HT1080 (cell line): ENCODE measurements at regions not wholly inside any gene's neighbourhood (a gene's known extent, or its start where the extent isn't known, plus 50 kb on each side); places are given as distances from the start of the nearest gene placed in this dataset.
A peak's percentile ranks its signal among the peaks of the same experiment; 100 is the strongest.
"Not testable (repeated sequence)": the region's sequence is repeated elsewhere in the genome, so short reads cannot be mapped to it uniquely, and the experiment has no call there.

Experiments used
- DNase-seq: peaks from one replicate; pipeline ENCODE4 v3.0.0-alpha.2; 2015; ENCODE audit warnings: low read depth

DNA sequence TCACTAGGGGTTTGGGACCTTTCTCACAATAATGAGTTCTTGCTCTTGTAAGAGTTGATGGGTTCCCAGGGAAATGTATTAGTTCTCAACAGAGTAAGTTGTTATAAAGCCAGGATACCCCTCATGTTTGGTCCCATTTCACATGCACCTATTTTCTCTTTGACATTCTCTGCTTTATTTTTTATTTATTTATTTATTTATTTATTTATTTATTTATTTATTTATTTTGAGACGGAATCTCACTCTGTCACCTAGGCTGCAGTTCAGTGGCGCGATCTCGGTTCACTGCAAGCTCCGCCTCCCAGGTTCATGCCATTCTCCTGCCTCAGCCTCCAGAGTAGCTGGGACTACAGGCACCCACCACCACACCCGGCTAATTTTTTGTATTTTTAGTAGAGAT, 52.2 kb downstream of the ACTRT1 start:
- DNase-seq, result not testable (repeated sequence)

DNA sequence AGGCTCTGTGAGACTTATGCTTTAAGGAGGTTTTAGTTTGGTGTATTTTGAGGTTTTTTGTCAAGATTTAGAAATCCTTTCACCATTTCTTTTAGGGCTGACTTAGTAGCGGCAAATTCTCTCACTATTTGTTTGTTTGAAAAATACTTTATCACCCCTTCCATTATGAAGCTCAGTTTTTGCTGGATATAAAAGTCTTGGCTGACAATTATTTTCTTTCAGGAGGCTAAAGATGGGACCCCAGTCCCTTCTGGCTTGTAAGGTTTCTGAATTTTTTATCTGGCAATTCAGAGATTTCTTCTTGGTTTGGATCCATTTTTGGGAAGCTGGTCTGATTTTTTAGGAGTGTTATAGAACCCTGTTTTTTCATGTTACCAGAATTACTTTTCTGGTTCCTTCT, 88.5 kb downstream of the ACTRT1 start:
- DNase-seq, result no peak

DNA sequence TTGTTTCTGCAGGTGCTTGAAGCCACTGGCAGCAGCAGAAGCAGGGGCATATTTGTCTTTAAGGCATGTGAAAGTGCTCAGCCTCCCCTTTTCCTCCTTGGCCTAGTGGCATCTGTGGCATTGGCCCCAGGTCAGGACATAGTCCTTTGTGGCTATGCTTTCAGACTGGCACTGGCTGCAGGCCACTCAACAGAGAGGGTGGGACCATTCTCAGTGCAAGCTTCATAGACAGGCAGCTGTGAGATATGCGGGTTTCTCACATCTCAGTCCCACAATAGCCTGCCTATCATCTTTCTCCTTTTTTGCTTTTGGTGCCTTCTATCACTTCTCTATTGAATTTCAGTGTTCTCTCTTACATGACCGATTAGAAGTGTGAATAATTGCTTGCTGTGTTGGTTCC, 104.8 kb downstream of the ACTRT1 start:
- no peak for DNase-seq

DNA sequence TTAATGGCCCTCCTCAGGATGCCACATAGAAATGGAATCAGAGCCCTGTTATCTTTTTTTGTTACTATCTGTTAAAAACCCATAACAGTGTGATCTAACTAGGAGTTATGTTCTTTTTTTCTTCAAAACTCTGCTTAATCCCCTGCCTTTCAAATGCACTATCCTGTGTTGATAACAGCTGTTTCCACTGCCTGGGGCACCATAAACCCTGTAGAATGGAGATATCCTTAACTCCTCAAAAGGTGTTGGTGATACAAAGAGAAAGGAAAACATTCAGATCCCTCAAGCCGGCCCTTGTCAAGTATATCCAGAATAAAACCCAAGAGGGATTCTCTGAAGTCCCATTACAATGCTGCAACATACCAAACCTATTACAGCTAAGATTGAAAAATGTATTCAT, 108.6 kb downstream of the ACTRT1 start:
- no peak for DNase-seq

DNA sequence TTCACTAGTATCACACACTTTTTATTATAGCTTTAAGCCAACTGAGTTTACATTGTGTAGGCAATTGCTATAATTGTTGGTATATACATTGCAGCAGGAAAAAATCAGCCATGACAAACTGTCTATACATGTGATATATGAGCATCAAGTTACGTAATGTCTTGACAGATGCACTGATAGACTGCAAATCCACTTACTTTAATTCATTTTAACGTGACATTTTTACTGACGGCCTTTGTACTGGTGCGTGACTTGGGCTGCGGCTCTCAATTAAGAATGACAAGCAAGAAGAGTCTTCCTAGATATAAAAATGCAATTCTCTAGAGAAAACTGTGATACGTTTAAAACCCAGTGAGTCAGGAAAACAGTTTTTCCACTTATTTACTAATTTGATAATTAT, 143.8 kb downstream of the ACTRT1 start:
- DNase-seq, result no peak

DNA sequence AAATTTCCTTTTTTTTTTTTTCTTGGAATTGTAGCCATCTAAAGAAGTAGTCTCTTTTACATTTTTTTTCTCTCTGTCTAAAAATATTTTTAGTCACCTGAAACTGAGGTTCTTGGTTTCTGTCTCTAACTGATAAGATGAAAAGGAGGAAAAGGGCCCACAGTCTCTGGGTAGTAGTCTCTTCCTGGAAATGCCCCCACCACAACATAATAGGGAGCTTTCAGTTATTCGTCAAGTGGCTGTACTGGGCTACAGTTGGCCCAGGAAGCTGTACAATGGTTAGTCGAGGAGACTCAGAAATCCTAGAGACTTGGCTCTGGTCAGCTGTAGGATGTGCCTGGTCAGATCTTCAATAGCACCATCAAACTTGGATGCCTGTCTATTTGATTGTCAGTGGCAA, 163.4 kb downstream of the ACTRT1 start:
- DNase-seq, result no peak

DNA sequence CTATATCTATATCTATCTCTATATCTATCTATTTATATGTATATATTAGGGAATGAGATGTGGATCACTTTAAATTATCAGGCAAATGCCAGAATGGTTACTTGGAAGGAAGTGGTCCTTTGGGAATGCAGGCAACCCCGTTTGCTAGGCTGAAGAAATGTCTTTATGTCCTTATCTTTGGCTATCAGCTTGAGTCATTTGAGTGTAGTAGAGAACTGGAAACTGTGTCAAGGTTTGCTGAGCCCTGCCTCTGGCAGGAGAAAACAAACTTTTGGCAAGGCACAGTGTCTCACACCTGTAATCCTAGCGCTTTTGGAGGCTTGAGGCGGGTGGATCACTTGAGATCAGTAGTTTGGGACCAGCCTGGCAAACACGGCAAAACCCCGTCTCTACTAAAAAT, 167.3 kb downstream of the ACTRT1 start:
- DNase-seq, result no peak

DNA sequence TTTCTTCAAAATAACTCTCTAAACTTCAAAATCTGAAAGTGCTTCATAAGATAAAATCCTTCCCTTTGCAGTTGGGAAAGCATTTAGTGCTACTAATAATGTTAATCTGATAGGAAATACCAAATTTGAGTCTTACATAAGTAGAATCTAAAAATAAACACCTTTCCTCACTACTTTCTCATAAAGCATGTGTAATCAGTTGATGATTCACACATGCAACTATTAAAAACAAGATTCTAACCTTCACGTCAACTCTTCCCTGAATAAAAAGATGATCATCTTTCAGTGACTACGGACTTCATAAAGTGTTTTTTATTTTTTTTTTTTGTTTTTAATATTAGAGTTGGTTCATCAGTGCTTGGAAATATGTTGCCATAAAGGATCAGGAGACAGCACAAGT, 172.6 kb downstream of the ACTRT1 start:
- peak; percentile 2 for DNase-seq

DNA sequence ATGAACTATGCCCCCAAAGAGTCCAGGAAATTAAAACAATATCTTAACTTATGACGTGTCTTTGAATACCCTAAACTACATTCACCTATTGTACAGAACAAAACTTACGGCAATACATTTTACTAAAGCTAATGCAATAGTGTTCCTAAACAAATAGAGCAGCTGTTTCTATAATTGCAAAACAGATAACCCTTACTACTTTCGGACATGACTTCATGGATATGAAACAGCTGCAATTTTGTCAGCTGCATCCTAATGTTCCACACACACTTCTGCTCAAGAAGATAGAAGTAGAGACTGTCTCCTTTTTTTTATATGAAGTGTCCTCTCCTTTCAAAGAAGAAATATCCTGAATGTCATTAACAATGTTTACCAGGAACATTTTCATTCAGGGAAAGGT, 174.9 kb downstream of the ACTRT1 start:
- DNase-seq, result no peak

DNA sequence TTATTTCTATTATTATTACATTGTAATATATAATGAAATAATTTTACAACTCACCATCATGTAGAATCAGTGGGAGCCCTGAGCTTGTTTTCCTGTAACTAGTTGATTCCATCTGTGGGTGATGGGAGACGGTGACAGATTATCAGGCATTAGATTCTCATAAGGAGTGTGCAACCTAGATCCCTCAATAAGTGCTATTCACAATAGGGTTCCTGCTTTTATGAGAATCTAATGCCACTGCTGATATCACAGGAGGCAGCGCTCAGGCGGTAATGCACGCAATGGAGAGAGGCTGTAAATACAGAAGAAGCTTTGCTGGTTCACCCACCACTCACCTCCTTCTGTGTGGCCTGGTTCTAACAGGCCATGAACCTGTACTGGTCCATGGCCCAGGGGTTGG, 178.6 kb downstream of the ACTRT1 start:
- DNase-seq, result no peak

DNA sequence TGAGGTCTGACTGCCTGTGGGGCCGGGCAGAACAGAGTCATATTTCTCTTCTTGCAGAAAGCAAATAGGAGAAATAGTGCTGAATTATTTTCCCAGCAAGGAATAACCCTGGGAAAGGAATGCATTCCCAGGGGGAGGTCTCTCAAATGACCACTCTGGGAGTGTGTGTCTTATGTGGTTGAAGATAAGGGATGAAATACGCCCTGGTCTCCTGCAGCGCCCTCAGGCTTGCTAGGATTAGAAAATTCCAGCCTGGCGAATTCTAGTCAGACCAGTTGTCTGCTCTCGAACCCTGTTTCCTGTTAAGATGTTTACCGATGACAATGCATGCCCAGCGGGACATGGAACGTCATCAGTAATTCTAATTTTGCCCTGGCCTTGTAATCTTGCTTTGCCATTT, 185.3 kb downstream of the ACTRT1 start:
- peak; percentile 2 for DNase-seq

DNA sequence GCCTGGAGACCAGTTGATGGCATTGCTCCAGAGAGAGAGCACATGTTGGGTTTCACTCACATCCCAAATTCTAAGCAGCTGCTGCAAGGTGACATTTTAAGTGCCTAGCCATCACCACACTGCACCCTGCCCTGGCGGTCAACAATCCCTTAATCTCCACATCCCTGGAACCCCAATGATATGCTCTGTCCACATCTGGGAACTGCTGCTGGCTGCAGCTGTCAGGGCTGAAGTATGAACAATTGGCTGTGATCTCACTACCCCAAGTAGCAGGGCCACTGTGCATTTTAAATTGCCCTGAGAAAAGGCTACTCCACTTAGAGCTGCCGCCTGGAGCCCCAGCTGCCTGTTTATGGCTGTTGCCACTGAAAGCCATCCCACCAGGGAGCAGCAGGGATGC, 190.6 kb downstream of the ACTRT1 start:
- DNase-seq, result no peak
